OCI-LY7 (cell line): ENCODE measurements at regions not wholly inside any gene's neighbourhood (a gene's known extent, or its start where the extent isn't known, plus 50 kb on each side); places are given as distances from the start of the nearest gene placed in this dataset.

Experiments used
- CTCF ChIP-seq: fragments of 200-600 bp; sonication (generic); conservative IDR thresholded peaks from 2 replicates; pipeline ENCODE4 v1.5.1; 2014; ENCODE audit warnings: mild to moderate bottlenecking, antibody characterized with exemption, low read length, moderate library complexity, mixed read lengths
- EZH2phosphoT487 ChIP-seq: fragments of 200-600 bp; sonication (generic); IDR thresholded peaks from 2 replicates; pipeline ENCODE4 v1.6.1; 2018; ENCODE audit warnings: low read depth, borderline replicate concordance, mild to moderate bottlenecking, mixed run types, antibody characterized with exemption, low read length, moderate library complexity, mixed read lengths

DNA sequence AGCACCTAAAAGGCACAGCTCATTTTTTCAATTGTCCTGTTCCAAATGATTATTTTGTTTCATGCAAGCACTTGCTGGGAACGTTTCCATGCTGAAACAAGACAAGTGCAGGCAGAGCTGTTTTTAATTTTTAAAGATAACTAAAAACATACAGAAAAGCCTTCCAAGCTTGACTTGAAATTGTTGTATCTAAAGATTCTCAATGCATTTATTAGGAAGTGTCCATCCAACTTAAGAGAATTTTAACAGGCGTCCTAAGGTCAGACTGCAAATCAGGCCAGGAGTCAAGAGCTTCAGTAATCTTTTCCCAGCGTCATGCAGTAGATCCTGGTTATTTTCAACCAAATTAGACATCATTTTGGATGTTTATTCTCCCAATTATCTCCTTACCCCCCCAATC is 702.8 kb downstream of the KCNJ2 start:
- no peak for TF ChIP-seq CTCF
- TF ChIP-seq EZH2phosphoT487 = no peak
